T follicular helper cell (primary cell): ENCODE measurements at regions not wholly inside any gene's neighbourhood (a gene's known extent, or its start where the extent isn't known, plus 50 kb on each side); places are given as distances from the start of the nearest gene placed in this dataset.

Experiments used
- DNase-seq: peaks from one replicate; pipeline ENCODE4 v3.0.0-alpha.2; 2020; ENCODE audit warnings: low read depth

DNA sequence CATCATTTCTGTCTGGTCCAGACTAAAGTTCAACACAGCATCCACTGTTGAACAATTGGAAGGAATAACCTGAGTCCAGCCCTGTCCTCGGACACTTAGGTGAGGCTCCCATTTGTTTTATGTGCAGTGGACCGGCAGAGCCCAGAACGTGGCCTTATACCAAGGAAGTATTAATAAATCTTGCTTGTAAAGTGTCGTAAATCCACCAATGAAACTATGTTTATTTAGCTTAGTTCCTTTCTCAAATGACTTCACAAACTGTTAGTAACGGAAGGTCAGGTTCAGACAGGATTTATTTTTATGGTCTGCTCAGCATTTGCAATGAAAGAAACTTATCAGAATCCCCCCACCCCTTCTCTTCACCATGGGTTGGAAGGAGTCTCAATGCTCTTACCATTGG, 149.5 kb downstream of the PCSK1 start:
- no peak for DNase-seq

DNA sequence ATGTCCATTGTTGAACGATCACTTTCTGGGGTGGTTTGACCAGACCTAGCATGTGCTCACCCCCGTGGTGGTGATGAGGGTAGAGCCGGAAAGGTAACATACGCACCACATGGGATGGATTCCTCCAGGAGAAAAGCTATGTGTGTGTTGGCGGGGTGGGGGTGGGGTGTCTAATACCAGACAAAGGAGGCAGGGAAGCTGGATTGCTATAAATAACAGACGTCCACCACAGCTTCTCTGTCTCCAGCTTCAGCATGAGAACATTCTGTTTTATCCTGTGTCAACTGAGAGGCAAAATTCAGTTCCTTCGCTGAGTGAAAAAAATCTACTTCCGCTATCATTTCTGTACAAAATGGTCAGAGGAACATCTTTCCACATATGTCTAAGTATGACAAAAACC, 151.0 kb downstream of the PCSK1 start:
- no peak for DNase-seq

DNA sequence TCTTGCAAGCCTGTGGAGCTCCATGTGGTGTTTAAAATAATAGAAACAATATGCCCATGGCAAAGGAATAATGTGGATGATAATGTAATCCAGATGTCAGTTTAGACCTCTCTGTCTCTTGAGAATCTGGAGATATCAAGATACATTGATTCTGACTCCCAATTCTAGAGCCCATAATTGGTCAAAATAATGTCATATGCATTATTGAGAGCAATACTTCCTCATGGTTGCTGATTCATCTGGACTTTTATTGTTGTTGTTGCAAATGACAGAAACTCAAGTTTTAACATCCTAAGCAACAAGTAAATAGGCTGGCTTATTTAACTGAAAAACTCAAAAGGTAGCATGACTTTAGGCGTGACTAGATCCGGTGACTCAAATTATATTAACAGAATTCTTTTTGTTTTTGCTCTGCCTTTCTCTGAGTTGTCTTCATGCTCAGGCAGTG, 152.1 kb downstream of the PCSK1 start:
- DNase-seq = no peak

DNA sequence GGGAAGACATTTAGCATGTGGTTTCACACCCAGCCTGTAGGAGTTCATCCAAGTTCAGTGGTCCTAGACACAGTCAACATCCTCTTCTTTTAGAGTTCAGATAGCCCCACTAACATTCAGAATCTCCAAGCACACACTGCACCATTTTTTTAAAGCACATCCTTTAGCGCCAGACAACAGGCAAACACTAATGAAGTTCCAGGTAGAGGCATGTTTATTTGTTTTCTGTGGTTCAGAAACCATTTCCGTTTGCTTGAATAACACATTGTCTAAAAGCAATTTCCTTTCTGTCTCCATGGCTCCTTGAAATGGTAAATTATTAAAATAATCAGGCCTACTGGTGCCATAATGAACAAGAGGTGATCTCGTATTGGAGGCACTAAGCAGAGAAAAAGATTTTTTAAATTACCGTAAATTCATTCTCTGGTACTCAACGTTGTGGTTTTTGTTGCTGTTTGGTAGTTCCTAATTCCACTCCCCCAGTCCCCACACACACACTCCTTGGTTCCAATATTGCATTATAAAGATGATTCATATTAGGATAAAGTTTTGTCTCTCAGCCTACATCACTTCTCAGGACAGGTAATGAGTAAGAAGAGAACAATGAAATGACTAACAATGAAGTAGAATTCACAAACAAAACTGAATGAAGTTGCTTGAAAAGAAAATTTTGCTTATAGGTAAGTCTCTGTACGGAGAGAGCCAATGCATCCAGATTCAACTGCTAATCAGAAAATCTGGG, 153.1 kb downstream of the PCSK1 start:
- DNase-seq = no peak

DNA sequence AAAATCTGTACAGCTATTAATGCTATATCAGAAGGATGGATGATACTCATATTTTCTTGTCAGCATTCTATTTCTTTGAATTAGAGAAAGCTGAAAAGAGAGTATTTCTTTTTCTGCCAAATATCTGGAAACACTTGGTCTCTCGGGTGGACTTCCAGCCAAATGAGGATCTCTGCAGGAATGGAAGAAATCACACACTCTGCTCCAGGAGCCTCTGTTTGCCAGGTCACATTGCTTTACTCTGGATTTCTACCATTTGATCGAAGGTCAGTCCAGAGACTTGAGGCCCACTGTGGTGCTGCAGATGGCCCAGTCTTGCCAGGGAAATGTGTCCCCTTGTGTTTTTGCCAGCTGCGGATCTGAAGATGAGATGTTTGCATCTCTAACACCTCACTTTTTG, 154.1 kb downstream of the PCSK1 start:
- no peak for DNase-seq

DNA sequence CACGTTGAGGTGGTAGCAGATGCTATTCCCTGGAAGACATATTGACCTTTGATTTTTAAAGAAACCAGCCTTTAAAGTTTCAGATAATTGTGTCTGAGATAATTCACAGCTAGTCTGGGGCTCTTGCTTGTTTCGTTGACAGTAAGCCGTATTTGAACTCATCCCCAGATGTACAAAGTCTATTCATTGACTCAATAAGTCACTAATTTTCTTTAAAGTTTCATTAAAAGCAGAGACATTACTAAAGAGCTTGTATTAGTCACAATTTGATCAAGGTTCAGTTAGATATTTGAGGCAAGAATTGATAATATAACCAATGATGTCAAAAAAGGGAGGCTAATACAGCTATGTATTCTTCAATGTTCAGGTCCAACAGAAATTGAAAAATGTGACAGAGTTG, 158.0 kb downstream of the PCSK1 start:
- no peak for DNase-seq

DNA sequence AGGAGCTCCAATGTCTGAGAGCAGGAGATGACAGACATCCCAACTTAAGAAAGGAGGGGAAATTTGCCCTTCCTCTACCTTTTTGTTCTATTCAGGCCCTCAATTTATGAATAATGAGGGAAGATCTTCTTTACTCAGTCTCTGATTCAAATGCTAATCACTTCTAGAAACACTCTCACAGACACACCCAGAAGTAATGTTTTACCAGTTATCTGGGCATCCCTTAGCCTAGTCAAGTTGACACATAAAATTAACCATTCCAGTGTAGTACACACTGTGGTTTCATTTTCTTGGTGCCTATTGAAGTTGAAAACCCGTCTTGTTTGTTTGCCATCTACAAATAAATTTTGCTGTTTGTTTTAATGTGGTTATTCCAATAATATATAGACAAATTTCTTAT, 167.6 kb downstream of the PCSK1 start:
- DNase-seq = no peak

DNA sequence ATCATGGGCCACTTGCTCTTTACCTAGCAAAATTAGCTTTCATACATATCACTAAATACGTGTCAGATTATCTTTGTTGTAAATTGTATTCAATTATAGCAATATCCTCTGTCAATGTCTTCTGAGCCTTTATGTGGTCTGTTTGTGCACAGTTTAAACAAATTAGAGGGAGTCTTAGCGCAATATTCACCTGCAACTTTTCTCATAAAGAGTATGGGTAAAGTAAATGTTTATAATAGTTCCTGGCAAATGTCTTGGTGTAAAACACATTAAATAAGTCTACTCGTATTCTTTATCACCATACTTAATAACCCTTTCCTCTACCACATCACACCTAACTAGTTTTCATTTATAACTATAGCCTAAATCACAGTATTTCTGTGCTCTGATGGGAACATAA, 169.0 kb downstream of the PCSK1 start:
- DNase-seq = no peak

DNA sequence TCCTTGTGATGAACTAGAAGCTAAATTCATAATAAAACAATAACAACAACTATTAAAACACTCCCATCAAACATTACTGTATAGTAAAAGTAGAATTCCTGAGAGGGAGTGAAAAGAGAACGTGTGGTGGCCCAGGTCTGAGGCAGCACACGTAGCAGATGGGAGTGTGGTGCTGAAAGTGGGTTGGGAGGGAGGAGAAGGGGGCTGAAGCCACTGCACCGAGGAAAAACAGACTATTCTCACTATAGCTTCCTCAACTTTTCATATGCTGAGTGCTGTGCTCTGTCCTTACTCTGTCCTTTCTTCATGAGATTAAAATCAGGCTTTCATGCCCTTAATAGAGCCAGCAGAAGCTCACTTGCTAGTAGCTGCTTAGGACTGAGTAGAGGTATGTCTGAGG, 170.9 kb downstream of the PCSK1 start:
- DNase-seq = no peak

DNA sequence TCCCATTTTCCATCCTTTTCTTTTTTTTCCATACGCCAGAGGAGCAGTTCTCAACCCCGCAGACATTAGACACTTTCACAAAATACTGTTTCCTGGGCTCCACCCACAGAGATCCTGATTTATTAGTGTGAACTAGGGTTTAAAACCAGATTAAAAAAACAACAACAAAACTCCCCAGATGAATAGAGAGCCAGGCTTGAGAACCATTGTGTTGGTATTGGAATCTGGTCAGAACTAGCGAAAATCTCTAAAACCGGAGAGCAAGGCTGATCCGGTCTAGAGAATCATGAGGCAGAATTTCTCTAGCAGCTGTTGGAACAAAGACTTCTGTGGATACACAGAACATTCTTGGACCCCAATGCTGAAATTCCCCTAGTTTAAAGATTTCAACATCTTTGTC, 173.0 kb downstream of the PCSK1 start:
- DNase-seq = no peak

DNA sequence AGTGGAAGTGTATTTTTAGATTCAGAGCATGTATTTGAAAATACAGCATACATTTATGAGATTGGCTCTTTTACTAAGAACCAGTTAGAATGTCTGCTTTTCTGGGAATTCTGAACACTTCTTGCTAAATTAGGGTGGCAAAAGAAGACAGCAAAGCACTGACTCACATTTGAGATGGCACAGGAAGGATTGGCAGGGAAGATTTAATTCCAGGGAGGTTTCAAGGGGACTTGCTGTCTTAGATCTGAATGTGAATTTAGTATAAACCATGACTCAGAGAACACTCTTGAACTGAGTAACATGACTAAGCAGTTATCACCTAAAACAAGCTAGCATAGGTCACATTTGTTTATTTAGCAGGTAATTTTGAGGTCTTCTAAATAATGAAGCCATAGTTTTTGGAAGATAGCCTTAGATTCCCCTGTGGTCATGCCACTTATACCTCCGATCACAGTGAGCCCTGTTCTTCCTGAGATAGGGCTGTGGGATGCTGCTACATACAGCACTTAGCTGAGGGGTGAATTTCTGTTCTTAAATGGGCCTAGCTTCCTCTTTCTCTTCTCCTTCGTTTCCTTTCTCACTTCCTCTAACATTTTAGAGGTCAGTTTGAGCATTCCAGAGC, 173.8 kb downstream of the PCSK1 start:
- no peak for DNase-seq

DNA sequence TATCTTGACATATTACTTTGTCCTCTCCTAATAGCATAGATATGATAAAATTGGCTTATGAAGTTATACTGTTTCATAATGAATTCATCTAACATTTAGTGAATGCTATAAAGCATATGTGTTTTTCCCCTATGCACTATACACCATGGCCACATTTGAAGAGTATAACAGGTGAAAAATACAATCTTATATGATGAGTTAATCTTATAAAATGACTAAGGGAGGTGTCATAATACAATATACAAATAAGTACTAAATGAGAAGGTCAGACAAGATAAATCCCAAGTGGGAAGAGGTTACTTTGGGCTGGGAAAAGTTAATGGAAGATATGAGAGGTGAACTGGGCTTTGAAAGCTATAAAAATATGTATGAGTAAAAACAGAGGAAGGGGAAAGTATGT, 174.4 kb downstream of the PCSK1 start:
- DNase-seq = no peak

DNA sequence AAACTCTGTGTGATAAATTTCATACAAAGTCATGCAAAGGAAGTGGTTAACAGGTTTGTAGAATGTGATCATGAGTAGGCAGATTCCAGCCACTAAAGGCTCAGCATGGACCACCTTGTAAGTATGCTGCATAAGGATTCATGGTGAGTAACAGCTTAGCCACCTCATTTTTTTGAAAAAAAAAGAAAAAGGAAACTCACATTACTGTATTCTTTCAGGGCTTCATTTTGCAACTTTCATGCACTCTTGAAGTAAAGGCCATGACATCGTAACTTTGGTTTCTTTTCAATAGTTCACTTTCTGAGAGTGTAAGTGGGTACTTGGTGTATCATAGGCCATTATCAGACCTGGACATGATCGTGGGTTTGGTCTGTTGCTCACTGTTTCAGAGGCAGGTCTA, 175.1 kb downstream of the PCSK1 start:
- DNase-seq = no peak

DNA sequence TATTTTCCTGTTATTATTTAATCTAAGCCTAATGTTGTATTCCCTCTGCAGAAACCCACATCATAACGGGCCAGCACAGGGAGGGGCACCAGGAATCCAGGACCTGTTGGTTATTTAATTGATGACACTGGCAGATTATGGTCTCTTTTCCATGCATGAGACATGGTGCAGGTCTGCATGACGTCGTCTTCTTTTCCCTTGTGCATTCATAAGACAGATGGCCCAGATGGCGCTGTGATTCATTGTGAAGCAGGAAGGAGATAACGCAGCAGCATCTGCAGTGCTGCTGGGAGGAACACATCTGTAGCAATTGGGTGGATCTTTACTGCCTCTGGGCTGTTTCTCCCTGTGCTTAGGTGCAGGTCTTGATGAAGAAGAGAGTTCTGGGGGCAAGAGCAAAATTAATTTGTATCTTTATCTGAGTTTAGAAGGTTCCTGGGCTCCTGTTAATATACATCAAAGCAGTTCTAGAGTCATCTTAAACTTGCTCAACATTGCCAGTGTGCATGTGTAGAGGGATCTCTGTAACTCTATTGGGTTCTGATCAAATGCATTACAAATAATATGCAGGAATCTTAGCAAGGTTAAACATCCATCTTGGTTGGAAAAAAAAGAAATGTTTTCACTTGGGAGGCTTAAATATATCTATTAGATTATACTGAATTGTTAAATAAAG, 176.1 kb downstream of the PCSK1 start:
- no peak for DNase-seq

DNA sequence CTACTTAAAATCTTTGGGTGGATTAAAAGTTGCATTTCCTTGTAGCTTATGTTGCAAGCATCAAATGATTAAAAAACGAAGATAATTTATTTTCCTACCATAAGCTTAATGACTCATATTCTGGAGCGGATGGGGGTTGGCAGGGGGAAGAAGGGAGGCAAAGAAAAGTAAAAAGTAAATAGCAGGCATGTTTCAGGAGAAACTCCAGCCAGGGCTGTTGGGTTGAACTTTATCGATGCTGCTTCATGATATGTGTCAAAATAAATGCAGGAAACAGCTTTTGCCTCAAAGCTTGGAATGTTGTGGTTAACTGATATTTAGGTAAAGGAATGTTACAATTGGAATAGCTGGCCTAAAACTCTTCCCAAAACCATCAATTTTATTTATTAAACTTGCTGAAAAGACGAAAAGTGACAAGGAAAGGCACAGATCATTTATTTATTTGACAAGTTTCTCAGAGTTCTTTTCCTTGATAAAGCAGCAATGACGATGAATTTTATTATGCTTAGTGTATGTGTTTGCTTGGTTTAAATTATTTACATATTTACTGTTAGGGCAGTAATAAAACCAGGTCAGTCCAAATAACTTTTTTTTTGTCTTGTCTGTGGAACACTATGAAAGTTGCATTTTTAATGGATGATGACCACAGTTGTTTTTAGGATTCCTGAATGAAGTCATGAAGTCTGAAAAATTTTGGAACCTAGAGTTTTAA, 177.9 kb downstream of the PCSK1 start:
- no peak for DNase-seq

DNA sequence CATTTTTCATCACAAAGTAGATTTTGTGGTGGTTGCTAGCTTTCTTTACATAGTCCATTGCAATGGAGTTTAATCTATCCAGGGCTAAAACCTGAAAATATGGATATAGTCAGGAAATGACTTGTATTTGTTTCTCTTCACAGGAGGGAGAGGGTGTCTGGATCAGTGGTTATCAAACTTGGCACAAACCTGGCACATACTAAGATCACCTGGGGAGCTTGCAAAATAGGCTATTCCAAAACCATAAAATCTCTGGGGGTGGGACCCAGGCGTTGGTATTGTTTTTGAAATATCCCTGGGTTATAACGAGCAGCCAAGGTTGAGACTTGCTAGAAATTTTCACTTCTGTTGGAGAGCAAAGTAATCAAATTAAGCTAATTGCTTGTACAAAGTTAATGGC, 179.9 kb downstream of the PCSK1 start:
- DNase-seq = no peak

DNA sequence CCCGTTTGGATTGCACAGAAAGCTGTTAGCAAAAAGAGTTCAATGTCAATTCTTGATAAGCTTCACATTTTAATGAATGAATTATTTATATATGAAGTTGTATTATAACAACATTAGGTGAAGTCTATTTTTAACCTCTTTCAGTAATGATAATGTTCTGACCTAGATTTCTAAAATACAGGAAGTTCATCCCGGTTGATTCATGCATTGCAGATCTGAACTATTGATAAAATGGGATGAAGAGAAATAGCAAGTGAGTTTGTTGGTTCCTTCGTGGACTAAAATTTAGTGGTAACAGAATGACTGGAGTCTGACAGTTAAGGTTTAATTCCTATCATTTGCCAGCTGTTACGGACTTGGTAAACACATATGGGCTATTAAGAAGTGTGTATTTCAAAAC, 180.5 kb downstream of the PCSK1 start:
- no peak for DNase-seq

DNA sequence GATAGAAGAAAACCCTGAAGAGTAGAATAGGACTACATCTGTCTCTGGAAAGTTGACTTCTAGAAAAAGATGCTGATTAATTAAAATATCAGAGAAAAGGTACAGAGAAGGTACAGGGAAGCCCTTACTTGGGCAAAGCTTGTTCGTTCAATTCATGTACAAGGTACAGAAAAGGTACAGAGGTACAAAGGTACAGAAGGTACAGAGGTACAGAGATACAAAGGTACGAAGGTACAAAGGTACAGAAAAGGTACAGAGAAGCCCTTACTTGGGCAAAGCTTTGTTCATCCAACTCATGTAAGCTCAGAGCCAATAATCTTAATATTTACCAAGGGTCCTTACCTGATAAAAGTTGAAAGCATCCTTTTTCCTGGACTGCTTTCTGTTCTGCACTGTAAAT, 182.3 kb downstream of the PCSK1 start:
- no peak for DNase-seq

DNA sequence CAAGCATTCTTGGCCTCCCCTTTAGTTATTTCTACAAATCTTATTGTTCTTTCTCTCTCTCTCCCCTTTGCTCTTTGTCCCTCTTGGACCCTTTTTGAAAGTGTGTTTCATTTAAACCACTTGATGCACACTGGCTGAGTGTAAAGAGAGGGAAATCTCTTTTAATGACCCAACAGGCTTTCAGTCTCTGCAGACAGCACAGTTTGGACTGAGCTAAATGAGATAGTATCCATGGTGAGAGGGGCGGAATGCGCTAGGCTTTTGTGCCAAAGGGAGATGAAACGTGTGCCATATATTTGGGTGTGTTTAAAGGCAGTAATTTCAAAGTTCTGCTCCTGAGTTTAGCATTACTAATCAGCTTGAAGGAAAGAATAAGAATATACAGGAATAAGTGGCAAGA, 184.9 kb downstream of the PCSK1 start:
- no peak for DNase-seq

DNA sequence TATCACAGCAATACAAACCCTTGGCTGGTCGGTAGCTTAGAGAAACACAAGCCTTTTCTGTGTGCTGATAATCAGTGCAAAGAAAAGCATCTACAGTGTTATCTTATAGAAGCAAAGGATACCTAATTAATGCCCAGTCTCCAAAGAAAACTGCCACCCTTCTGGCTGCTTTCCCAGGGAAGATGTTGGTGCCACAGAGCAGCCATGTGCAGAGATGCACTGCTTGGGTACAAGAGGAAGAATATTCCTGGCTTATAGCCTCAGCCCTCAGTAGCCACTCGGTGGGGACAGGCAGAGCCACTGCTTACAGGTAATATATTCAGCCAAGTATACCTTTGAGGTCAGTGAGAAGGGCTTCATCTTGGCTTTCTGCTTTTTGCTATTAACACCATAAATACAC, 185.3 kb downstream of the PCSK1 start:
- no peak for DNase-seq

DNA sequence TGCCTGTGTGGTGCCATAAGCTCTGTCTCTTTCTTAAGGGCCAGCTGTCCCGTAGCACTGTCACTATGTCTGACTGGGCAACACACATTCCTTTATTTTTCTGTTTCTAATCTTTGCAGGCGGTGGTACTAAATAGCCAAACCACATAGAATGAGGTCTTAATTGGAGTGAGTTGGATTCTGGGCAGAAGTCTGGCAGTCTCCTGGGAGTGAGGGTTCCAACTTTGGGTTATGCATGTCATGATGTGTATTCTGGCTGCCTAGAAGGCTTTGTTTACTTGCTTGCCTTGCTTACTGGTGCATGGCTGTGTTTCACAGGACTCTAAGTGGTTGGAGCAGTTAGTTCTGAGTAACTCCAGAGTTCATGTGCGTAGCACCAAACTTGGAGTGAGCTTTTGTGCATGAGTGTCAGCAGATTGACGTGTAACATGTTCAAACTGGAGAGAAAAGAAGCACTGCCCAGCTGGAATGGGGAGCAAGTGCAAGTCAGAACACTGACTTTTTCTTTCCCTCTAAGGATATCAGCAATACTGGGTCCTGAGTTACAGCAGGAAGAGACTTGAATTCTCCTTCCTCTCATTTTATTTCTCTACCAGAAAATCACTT, 185.8 kb downstream of the PCSK1 start:
- DNase-seq = no peak
